ENCODE measurements at regions not wholly inside any gene's neighbourhood (a gene's known extent, or its start where the extent isn't known, plus 50 kb on each side); places are given as distances from the start of the nearest gene placed in this dataset.

DNA sequence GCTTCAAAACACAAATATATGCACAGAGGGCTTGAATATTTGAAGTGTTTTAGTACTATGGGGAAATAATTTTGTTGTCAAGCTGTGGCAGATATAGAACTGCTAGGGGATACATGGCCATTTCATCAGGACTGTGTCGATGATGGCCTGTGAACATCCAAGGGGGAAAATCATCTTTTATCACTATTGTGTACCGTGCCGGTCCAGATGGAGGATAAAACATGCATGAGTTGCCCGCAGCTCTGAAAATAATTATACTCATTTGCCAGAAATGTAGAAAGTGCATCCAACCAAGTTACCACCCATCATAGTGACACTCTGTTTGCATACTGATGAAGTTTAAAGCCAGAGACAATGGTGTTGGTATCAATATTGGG lies 405.9 kb downstream of the ZSWIM6 start:
- H3K4me3 ChIP-seq (ENCODE audit: extremely low read depth in 1 of 4, insufficient read depth in 2 of 4, low read depth in 3 of 4, low read length in 4 of 4) = no peak overlapping the region
- H2AK5ac ChIP-seq (ENCODE audit: low read depth, low read length) = no peak overlapping the region
- H3K79me2 ChIP-seq (ENCODE audit: control insufficient read depth in 1 of 2, insufficient read depth in 2 of 2, low read length in 2 of 2) = no peaks in the 10 kb centered on the region
- no peak overlapping the region for H4K8ac ChIP-seq (ENCODE audit: extremely low read depth, insufficient read depth, low read length)
- no peak overlapping the region for H4K5ac ChIP-seq (ENCODE audit: insufficient read length, low read depth, low read length)
- H4K20me1 ChIP-seq (replicated peaks in 1 of 2; ENCODE audit: control insufficient read depth in 1 of 2, insufficient read depth in 2 of 2, low read length in 2 of 2) = no peaks in the 10 kb centered on the region
- H2BK5ac ChIP-seq (ENCODE audit: low read depth, low read length) = no peak overlapping the region
- H3K4ac ChIP-seq (replicated peaks; ENCODE audit: insufficient read length, low read depth, low read length) = no peak overlapping the region
- no peaks in the 10 kb centered on the region for H3K36me3 ChIP-seq (ENCODE audit: control insufficient read depth in 2 of 4, insufficient read depth in 4 of 4, low read length in 3 of 4)
- no peaks in the 10 kb centered on the region for H3K79me1 ChIP-seq (ENCODE audit: low read depth, low read length)
- H3K23ac ChIP-seq (ENCODE audit: insufficient read length) = no peak overlapping the region
- no peak overlapping the region for H4K91ac ChIP-seq (replicated peaks; ENCODE audit: insufficient read length, low read length)
- FAIRE-seq (no peak), DNase-seq (ENCODE audit: low read depth in 1 of 2, low spot score in 2 of 2) (no peak)
- no peak overlapping the region for H2BK120ac ChIP-seq (replicated peaks; ENCODE audit: low read depth, low read length)
- H3K4me2 ChIP-seq (ENCODE audit: insufficient read depth in 1 of 2, low read depth in 2 of 2, low read length in 2 of 2) = no peak overlapping the region
- H2AFZ ChIP-seq (ENCODE audit: low read length) = no peak overlapping the region
- H3K9me3 ChIP-seq (ENCODE audit: insufficient read depth in 2 of 2, low read depth in 1 of 2, low read length in 1 of 2) = no peaks in the 10 kb centered on the region
- POLR2A ChIA-PET (ENCODE audit: partially characterized antibody) = no interaction called here
- no peak overlapping the region for H3K9ac ChIP-seq (replicated peaks in 1 of 4; ENCODE audit: extremely low read depth in 1 of 4, low read depth in 3 of 4, low read length in 3 of 4)
- no peak overlapping the region for H3K14ac ChIP-seq (ENCODE audit: insufficient read length)
- no peaks in the 10 kb centered on the region; a peak in 1 of 7 replicates for H3K27me3 ChIP-seq (replicated peaks in 1 of 4; ENCODE audit: control insufficient read depth in 3 of 4, extremely low read depth in 1 of 4, insufficient read depth in 3 of 4, low read length in 3 of 4)
- H2BK15ac ChIP-seq (ENCODE audit: low read length) = no peak overlapping the region
- peaks cover 0 to 6% (median 1%) of the 10 kb centered on the region in 4 experiments; a peak in 4 of 7 replicates for H3K4me1 ChIP-seq (replicated peaks in 1 of 4; ENCODE audit: control insufficient read depth in 3 of 4, insufficient read depth in 4 of 4, low read length in 3 of 4)
- H3K18ac ChIP-seq (ENCODE audit: extremely low read depth, low read length) = no peak overlapping the region
- no peak overlapping the region for H2BK12ac ChIP-seq (ENCODE audit: low read depth, low read length)
- WGBS, 2 experiments (ENCODE audit: extremely low coverage in 1 of 2, insufficient coverage in 1 of 2, insufficient read length in 1 of 2, insufficient replicate concordance in 2 of 2, low coverage in 1 of 2, low lambda C conversion rate in 2 of 2, missing lambda C conversion rate in 1 of 2) = 88% methylated on average over 4 of the region's 4 CpGs; no CpG with 5 or more reads in 1 of the 2 experiments
- no peak overlapping the region for H3K56ac ChIP-seq (replicated peaks; ENCODE audit: insufficient read length, low read depth, low read length)
- CTCF ChIA-PET (ENCODE audit: partially characterized antibody) = interaction anchor here (0.9 to 1.2 kb wide), 2 partner anchors 9 to 59 kb away, joined by 3 read pairs; no protein-coding TSS in a partner anchor
- TF ChIP-seq KDM4A (IDR thresholded peaks at IDR 0.05; ENCODE audit: low read depth, low read length, severe bottlenecking) (no peak), SIN3A (conservative IDR thresholded peaks at IDR 0.05 in 1 of 2, IDR thresholded peaks at IDR 0.05 in 1 of 2; ENCODE audit: low read depth in 1 of 2, low read length in 2 of 2) (no peak), EZH2 (IDR thresholded peaks at IDR 0.05; ENCODE audit: low read depth, low read length, severe bottlenecking) (no peak), GABPA (IDR thresholded peaks at IDR 0.05; ENCODE audit: borderline replicate concordance, insufficient read depth, low read length) (no peak), HDAC2 (IDR thresholded peaks at IDR 0.05; ENCODE audit: borderline replicate concordance in 1 of 2, low read depth in 2 of 2, low read length in 2 of 2) (no peak), RAD21 (IDR thresholded peaks at IDR 0.05 in 1 of 2, conservative IDR thresholded peaks at IDR 0.05 in 1 of 2; ENCODE audit: low read depth in 2 of 2, low read length in 2 of 2) (no peak), EP300 (IDR thresholded peaks at IDR 0.05; ENCODE audit: borderline replicate concordance in 1 of 2, low read depth in 2 of 2, low read length in 2 of 2) (no peak), YY1 (IDR thresholded peaks at IDR 0.05; ENCODE audit: low read depth, low read length) (no peak), SAP30 (IDR thresholded peaks at IDR 0.05; ENCODE audit: insufficient read depth, insufficient replicate concordance, low read length) (no peak), SUZ12 (IDR thresholded peaks at IDR 0.05; ENCODE audit: low read length) (no peak), SIRT6 (IDR thresholded peaks at IDR 0.05; ENCODE audit: low read length) (no peak)
- TF ChIP-seq, protein P1, sequence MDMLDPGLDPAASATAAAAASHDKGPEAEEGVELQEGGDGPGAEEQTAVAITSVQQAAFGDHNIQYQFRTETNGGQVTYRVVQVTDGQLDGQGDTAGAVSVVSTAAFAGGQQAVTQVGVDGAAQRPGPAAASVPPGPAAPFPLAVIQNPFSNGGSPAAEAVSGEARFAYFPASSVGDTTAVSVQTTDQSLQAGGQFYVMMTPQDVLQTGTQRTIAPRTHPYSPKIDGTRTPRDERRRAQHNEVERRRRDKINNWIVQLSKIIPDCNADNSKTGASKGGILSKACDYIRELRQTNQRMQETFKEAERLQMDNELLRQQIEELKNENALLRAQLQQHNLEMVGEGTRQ (IDR thresholded peaks at IDR 0.05; ENCODE audit: low read length) = no peak
- no peaks in the 10 kb centered on the region; the same call in 1 of the 2 replicates for H3K23me2 ChIP-seq (ENCODE audit: low read depth, low read length)
- no peak overlapping the region for H2BK20ac ChIP-seq (ENCODE audit: low read length)
- H3K27ac ChIP-seq (ENCODE audit: low read depth, low read length) = no peak overlapping the region
